Epidermal melanocyte (primary cell): ENCODE measurements at regions not wholly inside any gene's neighbourhood (a gene's known extent, or its start where the extent isn't known, plus 50 kb on each side); places are given as distances from the start of the nearest gene placed in this dataset.
"Not testable (repeated sequence)": the region's sequence is repeated elsewhere in the genome, so short reads cannot be mapped to it uniquely, and the experiment has no call there.

Experiments used
- DNase-seq: peaks from one replicate; pipeline ENCODE4 v3.0.0; 2011; ENCODE audit warnings: low spot score; ENCODE audit not compliant: insufficient read length

DNA sequence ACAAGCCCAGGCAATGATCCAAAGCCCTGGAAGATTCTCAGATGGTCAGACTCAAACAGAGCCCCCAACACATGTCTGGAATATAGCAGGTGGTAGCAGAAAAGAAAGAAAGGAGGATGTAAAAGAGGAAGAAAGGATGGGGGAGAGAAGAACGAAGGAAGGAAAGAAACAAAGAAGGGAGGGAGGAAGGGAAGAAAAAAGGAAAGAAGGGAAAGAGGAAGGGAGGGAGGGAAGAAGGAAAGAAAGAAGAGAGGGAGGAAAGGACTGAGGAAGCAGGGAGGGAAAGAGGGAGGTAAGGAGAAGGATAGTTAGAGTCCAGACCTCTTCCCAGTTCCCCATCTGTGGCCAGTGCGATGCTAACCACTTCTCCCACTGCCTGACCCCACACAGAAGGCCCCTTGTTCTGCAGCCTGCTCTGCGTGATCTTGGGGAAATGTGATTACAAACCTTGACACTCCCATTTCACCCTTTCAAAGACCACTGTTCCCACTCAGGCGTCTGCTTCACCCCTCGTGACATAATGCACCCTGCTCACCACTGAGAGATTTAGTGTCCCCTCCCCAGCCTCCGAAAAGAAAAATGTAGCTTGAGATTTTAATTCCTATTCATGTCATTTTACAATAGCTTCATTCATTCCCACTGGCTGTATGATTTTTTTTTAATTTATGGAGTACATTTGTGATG, 357.9 kb downstream of the BCL11B start:
- no peak for DNase-seq

DNA sequence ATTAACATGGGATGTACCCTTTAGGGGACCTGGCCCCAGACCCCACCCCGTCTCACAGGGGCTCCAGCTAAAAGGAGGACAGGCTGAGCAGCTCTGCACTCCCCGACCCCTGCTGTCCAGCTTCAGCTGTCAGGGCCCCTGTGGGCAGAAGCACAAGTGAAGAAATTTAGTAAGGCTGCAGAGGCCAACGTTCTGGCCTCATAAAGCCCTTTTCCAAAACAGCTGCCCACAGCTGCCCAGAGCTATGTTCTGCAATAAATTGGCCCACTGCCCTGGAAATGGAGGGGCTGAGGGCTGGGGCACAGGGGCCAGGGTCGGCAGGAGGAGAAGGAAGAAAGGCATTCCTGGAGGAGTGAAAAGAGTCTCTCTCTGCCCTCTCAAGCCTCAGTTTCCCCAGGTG, 357.1 kb downstream of the BCL11B start:
- DNase-seq: no peak

DNA sequence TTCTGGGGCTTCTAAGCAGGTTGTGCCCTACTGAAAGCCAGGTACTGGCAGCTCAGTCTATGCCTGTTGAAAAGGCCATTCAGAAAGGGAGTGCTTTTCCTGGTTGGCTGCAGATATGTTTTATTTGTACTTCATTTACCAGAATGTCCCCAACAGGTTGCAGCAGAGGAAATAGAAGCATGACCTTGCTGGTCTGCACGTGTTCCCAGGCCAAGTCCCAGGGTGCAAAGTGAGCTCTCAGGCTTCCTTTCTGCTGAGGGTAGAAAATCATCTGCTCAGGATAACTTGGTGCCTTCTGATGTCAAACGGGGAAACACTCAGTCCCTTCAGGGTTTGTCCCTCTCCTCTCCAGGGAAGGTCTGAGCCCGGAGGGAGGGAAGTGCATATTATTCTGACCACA, 356.4 kb downstream of the BCL11B start:
- no peak for DNase-seq

DNA sequence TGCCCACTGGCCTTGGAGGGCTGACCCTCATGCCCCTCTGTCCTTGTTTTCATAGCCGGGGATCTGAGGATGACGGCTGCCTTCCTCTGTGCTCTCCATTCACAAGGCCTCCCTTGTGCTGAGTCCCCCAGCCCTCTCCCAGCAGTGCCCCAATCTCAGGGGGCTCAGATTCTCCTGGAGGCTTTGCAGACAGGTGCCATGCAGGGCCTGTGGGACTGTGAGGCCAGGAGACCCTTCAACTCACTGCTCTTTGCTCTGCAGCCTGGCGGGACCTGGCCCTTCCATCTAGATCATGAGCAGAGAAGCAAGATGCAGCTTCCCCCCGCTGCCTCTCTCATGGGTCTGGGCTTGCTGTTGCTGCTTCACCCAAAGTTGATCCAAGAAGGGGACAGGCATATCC, 356.0 kb downstream of the BCL11B start:
- DNase-seq: no peak

DNA sequence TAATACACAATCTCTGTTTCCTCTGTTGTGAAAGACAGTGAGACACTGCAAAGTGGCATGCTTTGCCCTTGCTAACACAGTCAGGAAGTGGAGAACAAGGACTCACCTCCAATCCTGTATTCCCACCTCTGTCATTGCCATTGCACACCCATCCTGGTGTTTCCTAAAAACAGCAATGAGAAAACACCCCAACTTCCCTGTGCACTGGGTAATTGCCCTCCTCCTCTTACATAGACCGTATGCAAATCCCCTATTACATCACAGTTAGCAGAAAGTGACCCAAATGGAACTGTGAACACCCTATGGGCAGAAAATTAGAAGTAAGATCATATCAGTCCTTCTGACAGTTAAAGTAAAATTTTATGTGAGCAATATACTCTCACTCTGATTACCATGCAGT, 355.5 kb downstream of the BCL11B start:
- no peak for DNase-seq

DNA sequence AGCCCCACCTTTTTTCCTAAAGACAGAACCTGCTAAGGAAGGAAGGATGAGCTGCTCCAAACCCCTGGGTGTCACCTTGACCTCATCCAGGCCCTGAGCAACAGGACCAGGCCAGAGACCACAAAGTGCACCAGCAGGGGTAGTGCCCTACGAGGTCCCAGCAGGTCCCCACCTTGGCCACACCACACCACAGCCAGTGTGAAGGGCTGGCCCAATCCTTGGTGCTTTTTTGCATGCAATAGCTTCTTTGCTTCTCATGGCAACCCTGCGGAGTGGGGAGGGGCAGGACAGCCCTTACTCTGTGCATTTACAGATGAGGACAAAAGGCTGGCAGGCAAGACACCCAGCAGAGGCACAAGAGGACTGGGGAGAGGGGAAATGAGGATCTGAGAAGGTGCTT, 352.6 kb downstream of the BCL11B start:
- no peak for DNase-seq

DNA sequence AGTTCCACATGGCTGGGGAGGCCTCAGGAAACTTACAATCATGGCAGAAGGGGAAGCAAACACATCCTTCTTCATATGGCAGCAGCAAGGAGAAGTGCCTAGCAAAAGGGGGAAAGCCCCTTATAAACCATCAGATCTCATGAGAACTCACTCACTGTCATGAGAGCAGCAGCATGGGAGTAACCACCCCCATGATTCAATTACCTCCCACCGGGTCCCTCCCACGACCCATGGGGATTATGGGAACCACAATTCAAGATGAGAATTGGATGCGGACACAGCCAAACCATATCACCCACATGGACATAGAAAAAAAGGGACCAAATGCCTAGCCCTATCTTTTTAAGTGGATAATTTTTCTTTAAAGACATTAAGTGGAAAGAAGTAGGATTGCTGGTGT, 350.7 kb downstream of the BCL11B start:
- DNase-seq: not testable (repeated sequence)

DNA sequence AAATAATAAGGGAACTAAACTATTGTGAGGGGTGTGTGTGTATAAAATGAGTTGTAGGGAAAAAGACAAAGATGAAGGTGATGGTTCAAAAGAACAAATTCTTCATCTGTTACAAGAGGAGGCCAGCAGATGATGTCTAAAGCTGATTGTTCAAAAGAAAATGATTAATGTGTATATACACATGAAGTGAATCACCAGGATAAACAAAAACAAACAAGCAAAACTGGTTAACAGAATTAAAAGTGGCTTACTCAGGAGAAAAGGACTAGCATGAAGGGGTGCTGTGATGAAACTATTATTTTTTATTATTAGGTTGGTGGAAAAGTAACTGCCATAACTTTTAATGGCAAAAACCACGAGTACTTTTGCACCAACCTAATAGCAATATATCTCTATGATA, 348.4 kb downstream of the BCL11B start:
- DNase-seq: no peak

DNA sequence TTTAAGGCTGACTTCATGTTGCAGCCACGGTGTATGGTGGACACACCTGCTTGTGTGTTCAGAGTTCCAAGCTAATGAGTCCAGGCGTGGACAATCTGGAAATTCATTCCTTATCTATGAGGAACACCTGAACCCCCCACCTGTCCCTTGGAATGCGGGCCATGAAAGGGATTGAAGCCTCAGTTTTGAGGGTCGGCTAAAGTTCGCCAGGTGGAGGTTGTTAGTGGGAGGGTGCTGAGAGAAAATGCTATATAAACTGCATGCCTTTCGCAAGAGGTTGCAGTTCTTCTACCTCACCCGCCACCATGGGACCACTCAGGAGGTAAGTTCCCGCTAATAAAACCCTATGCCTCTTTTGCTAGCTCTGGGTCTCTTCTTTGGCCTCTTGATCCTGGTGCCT, 348.0 kb downstream of the BCL11B start:
- no peak for DNase-seq

DNA sequence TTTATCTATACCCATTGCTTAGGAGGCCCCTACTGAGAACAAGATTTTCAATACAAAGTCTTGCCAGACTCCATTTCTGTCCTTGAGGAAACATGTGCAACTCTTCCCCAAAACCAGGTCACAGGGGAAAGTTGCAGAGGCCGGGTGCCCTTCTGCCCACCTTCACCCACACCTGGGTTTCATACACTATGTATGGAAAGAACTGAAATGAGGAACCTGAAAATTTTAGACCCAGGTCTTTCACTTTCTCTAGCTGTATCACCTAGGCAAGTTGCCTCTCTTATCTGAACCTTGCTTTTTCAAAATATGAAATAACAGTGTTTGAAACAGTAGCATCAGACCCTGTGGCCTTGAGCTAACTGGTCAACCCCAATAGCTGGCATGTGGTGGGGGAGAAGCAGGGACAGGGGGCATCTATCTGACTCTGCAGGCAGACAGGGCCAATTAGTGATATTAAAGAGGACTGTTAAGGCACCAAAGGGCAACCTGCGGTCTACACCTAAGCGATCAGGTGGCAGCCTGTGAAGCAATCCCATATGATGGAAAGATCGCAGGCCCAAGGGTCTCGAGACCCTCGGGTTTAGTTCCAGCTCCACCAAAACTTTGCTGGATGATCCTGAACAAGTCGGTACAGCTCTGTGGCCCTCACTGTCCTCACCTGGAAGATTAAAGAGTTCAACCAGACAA, 346.5 kb downstream of the BCL11B start:
- DNase-seq: no peak

DNA sequence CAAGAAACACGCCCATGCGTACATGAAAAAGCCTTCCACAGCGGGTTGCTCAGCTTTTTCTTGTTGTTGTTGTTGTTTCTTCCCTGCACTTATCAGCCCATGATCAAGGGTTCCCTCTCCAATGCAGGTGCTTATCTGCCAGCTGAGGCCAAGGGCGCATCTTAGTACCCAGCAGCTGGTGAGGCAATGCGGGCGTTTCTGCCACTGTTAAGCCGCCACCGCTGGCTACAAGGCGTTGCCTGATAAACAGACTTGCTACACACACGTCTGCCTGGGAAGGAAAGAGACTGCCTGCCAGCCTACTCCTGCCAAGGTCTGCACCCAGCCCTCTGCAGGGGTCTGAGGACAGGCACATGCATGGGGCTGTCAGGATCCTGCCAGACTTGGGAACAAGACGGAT, 345.9 kb downstream of the BCL11B start:
- DNase-seq: no peak

DNA sequence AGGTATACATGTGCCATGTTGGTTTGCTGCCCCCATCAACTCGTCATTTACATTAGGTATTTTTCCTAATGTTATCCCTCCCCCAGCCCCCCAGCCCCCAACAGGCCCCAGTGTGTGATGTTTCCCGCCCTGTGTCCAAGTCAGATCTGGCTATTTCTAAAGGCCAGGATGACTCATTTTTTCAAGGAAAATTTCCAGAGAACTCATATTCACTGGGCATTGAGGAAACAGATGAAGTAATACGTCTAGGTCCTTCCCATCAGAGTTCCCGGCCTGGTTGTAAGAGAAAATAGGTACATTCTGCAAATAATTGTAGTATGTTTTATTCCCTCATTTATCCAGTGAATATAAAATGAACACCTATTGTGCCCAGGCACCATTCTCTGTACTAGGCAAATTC, 345.2 kb downstream of the BCL11B start:
- no peak for DNase-seq

DNA sequence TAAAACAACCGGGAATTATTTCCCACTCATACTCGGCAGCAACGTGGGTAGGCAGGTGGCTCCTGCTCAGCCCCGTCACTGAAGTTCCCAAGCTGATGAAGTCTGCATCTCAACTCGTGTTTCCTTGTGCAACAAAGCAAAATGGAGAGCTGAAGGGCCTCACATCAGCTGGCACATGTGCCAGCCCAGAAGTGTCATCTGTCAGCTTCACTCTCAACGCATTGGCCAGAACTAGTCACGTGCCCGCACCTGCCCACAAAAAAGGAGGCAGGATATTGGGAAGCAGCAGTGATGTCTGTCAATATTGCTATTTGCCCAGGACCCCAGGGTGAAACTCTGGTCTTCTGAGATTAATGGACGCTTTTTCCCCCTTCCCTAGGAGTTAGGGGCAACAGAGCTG, 344.0 kb downstream of the BCL11B start:
- no peak for DNase-seq

DNA sequence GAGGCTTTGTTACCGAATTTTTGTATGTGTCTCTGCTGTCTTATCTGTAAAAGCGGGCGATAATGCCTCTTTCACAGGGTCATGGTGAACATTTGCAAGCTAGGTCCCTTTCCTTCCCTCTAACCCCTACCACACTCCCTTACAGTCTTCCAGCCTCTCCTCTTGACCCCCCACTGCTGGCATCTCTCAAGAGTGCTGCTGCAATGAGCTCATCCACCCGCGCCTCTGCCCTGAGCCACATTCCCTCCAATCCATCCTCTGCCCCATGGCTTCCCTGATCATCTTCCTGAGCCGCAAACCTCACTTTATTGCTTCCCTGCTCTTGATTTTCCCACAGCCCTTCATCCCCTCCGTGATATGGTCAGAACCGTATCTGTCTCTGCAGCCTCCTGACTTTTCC, 343.6 kb downstream of the BCL11B start:
- DNase-seq: no peak

DNA sequence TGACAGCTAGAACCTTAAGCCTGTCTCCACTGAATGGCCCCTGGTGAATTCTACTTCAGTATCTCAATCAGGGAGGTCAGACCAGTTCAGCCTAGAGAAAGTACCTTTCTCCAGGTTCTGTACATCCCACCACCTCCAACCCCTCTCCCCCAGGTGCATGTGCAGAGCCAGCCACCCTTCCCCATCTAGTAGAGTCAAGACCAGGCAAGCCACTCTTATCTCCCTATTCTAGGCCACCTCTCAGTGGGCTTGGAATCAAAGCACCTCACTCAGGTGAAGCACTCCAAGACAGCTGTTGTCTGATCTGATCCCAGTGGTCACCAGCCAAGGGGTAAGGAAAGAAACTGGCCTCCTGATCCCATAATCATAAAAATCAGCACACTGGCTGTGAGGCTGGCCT, 340.9 kb downstream of the BCL11B start:
- DNase-seq: no peak

DNA sequence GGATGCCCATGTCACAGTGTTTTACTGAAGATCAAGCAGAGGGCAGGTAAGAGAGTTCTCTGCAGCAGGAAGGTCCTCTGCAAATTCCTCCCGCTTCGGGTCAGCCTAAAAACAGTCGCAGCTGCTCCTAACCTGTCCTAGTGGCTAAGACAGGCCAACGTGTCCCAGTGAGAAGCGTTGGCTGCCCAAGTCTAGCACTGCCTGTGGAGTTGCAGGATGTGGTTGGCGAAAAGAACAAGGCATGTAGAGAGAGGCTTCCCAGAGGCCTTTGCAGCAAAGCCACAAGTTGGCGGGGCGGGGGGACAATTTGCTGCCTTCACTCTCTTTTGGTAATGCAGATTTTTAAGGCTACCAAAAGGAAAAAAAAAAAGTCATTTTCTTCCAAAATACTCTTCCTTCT, 340.1 kb downstream of the BCL11B start:
- no peak for DNase-seq

DNA sequence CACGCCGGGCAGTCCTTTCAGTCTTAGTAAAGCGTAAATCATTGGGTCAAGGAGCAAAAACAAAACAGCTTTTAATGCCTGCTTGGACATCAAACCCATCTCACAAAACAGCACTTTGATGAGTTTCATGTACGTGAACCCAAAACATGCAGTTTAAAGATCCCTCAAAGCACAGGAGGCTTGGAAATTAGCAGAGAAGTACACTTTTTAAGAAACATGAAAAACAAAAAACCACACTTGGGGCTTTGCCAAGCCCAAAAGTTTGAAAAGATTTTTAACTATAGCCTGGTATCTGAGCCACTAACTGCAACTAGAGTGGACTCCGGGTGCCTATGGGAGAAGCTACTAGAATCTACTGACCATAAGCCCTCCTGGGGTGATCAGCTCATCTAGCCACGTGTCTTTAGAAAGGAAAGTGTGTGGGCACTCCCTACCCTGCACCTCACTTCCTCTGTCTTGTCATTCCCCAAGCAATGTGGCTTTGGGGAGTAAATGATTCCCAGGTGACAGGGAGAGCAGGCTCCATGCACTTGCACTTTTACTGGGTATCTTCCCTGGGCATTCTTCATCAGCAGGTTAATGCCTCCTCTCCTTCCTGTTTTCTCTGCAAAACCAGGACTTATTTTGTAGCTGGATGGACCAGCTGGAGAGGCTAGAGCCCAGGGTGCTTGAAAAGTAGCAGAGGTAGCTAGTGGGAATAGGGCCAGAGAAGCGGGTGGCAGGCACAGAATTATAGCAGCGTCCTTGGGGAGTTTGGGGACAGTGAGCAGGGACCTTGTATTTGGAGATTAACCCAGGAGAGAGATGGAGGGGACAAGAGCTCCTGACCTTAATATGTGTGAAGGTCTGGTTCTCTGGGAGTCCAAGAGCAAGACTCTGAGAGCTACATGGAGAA, 339.3 kb downstream of the BCL11B start:
- DNase-seq: no peak

DNA sequence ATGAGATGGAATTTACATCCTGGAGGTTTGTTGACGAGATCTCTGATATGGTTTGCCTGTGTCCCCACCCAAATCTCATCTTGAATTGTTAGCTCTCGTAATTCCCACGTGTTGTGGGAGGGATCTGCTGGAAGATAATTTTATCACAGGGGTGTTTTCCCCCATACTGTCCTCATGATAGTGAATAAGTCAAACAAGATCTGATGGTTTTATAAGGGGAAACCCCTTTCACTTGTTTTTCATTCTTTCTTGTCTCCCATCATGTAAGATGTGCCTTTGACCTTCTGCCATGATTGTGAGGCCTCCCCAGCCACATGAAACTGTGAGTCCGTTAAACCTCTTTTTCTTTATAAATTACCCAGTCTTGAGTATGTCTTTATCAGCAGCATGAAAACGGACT, 337.4 kb downstream of the BCL11B start:
- not testable (repeated sequence) for DNase-seq

DNA sequence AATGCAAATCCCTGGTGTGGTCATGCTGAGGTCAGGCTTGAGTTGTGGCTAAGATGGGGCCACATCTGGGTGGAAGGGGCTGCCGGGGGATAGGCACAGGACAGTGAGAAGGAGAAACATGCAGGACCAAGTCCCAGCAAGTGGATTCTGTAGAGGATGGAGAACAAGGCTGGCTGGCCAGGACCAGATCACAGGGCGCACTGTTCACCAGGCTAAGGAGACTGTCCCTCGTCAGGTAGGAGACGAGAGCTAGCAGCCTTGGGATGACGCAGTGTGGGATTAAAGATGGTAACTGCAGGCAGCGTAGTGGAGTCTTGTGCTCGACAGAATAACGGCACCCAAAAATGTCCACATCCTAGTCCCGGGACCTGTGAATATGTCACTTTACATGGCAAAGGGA, 336.1 kb downstream of the BCL11B start:
- DNase-seq: no peak

DNA sequence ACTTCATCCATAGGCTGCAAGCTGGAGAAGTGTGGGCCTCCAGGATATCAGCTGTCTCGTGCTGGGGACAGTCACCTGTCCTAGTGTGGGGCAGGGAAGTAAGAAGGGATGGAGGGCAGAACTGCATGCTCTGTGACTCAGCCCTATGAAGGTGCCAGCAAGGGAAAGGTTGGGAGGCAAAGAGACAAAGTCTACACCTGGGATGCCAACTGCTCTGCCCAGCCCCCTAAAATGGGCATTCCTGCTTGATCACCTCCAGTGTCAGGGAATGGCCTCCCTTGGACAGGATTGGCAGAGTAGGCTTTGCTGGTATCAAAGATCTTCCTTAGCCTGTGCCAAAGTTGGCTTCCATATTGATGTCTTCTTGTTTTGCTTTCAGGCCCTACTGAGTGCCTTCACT, 335.0 kb downstream of the BCL11B start:
- DNase-seq: no peak

DNA sequence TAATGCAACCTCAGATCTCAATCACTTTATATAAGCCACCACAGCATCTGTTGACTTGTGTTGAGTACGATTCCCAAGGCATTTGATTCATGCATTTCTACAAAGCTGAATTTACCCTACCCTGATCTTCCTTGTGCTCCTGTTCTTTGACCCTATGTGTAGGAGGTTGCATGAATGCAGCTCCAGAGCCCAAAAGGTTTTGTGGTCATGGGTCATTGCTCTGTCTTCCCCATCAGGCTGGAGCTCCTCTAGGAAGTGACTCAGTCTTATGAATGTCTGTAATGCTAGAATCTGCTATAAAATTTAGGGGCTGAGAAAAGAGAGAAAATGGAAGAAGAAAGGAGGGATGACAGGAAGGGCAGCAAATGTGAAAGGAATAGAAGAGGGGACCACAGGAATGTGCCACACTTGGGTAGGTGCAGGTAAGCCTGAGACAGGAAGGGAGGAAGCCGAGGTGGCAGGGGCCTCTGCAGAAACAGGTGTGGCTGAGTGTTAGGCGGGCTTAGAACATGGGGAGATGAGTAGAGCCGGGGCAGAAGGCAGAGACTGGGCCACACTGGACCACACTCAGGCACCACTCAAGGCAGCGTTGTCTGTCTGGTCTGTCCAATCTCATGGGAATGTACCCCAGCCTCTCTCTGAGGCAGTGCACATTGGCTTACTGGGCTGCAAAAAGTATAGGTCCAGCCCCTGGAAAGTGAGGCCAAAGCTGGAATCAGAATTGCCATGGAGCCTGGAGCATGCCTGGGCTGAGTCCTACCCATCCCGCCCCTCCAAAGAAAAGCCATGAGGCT, 334.1 kb downstream of the BCL11B start:
- no peak for DNase-seq
